ENCODE measurements at regions not wholly inside any gene's neighbourhood (a gene's known extent, or its start where the extent isn't known, plus 50 kb on each side); places are given as distances from the start of the nearest gene placed in this dataset.
"Not testable (repeated sequence)": the region's sequence is repeated elsewhere in the genome, so short reads cannot be mapped to it uniquely, and the experiment has no call there.

GRCh38 chr3:18236726-18237125 is 188.4 kb downstream of the SATB1 start:
- DNase-seq (ENCODE audit: low spot score) = no peak

- no peak for DNase-seq (ENCODE audit: low spot score)
Measured at GRCh38 chr3:18234717-18235335, 190.3 kb downstream of the SATB1 start.

DNA sequence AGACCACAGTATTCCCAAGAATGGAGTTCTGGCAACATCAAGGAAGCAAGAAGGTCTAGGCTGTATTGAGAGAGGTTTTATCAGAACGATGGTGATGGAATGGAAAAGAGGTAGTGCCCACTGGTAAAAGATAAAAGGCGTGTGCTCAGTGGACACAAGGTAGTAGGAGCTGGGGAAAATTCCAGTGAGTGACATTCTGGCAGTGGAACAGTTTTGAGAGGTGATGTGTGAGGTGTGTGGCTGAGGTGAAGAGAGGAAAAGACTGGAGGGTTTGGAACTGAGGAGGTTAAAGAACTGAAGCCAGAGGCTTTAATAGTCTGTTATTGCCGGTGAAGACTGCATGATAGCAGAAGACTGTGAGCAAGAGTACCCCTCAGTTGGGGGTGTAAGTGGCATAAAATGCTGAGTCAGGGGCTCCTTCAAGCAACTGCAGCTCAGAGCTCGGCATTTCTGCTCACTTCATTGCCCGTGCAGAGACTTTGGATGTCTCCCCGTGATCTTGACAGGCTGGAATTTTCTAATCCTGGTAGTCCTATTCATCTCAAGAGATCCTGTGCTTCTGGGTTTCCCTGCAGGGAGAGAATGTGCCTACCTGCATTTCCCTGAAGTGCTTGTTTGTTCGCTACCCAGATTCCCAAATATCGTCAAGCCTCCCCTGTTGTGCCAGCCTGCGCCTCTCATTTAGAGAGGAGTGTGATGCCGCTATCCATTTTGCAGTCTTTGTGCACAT is 191.0 kb downstream of the SATB1 start:
- DNase-seq (ENCODE audit: low spot score) = no peak

DNA sequence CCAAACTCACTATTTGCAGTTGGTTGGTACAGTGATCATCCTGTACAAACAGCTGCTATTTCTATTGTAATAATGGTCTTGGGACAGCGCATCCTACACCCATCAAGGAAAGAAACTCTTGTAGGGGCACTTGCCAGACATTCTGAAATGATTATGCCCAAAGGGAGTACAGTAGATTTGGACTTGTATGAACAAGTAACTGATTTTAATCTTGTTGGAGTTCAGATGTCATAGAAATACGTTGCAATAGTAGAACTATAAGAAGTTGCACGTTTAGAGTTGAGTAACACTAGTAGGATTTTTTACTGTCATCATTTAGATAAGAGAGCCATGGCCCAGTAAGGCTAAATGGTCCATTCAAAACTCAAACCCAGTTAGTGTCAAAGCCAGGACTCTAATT is 192.8 kb downstream of the SATB1 start:
- no peak for DNase-seq (ENCODE audit: low spot score)

DNA sequence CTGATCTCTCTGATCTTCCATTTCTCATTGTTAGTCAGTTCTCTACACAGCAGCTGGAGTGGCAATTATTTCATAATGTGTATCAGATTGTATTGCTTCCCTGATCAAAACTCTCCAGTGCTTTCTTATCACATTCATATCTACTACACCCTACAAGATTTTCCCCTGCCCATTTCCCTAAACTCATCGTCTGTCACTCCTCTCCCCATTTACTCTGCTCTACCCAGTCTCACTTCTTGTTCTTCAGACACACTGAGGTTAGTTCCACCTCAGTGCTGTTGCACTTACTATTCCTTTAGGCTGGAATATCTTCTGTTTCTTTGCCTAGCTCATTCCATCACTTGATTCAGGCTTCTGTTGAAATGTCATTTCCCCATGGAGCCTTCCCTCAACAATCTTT is 197.1 kb downstream of the SATB1 start:
- no peak for DNase-seq (ENCODE audit: low spot score)

DNA sequence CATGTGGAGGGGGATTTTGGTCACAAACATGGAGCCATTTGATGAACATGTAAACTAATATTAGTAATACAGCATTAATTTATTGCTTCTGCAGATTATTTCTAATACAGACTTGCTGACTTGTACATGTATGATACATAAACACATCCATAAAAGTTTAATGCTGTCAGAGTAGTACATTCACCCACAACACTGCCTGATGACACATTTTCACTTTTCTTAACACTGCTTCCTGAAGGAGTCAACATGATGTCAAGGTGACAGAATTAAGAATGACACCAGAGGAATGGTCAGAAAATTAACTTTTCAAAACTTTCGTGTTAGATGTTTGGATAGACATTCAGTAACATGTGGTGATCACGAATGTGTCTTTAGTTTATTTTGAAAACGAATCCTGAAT is 199.4 kb downstream of the SATB1 start:
- DNase-seq (ENCODE audit: low spot score) = no peak

GRCh38 chr3:18224426-18224825 is 200.7 kb downstream of the SATB1 start:
- DNase-seq (ENCODE audit: low spot score) = no peak

- DNase-seq (ENCODE audit: low spot score) = no peak
Measured at GRCh38 chr3:18223974-18224373, 201.2 kb downstream of the SATB1 start.

DNA sequence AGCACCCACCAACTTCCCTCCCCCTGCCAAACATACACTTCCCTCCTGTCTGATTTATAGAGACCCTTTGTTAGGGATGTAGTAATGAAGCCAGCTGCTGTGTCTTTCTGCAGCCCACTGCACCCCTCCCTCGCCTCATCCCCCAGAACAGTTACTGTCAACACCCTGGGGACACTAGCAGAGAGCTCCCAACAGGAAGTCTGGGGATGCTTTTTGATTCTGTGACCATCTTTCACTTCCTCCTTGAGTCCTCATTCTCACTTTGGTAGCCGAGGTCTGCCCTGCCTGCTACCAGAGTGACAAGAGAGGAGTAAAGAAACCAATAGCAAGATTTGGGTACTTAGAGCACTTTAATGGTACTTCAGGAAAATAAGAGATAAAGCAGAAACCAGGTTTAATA is 201.6 kb downstream of the SATB1 start:
- DNase-seq (ENCODE audit: low spot score) = no peak

DNA sequence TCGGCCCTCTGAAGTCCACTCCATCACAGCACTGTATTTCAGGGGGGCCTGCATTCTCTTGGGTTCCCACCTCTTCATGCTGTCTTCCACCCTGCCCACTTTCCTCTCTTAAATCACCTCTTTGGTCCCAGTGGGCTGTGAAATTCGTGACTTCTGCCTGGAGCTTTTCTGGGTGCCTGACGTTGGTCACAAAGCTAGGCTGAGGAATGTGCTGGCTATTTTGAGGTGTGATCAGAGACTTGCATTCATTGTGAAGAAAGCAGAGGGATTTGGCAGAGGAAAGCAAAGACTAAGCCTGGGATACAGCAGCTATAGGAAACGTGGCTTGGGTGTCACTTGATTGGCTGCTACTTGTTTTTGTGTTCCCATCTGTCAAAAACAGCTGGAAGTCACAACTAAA is 202.5 kb downstream of the SATB1 start:
- DNase-seq (ENCODE audit: low spot score) = no peak

DNA sequence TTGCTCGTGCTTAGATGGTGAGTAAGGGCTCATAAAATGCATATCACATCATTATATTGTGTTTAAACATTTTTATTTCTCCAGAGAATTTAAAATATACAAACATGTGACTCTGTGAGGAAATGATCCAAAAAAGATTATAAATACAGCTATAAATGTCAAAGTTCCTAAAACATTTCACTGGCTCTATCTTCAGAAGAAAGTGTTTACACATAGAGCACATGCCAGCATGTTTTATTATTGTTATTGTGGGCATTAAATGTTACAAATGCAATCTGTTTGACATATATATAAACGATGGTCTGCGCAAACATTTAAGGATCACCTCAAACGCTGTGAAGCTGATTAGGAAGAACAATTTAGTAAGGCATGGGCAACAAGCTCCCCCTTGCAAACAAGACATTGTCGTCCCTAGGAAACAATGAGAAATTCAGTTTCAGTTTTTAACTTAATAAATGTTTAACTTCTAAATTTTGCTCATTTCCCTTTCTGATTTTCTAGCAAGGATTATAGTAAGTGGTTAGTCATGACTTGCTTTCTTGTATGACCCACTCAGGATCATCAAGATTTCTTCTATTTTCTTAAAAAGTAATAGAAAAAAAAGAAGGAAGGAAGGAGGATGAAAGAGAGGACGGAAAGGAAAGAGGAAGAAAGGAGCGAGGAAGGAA is 207.5 kb downstream of the SATB1 start:
- no peak for DNase-seq (ENCODE audit: low spot score)

DNA sequence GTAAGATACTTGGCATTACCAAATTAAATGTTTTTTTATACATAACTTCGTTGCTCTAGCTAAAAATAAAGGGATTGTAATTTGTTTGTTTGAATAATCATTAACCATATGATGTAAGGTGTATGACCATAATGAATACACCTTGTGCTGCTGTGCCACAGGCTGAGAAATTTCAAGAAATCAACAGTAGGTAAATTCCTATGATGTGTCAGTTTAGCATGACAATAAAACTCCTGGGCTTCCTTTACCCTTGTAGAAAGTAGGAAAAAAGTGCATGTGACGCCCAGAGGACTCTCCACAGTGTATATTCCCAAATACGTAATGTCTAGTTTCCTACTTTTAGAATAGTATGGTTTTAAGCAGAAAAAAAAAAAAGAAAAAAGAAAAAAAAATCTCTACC is 208.1 kb downstream of the SATB1 start:
- DNase-seq (ENCODE audit: low spot score) = no peak

- DNase-seq (ENCODE audit: low spot score) = no peak
Measured at GRCh38 chr3:18215639-18216038, 209.5 kb downstream of the SATB1 start.

GRCh38 chr3:18211116-18211515 is 214.0 kb downstream of the SATB1 start:
- no peak for DNase-seq (ENCODE audit: low spot score)

DNA sequence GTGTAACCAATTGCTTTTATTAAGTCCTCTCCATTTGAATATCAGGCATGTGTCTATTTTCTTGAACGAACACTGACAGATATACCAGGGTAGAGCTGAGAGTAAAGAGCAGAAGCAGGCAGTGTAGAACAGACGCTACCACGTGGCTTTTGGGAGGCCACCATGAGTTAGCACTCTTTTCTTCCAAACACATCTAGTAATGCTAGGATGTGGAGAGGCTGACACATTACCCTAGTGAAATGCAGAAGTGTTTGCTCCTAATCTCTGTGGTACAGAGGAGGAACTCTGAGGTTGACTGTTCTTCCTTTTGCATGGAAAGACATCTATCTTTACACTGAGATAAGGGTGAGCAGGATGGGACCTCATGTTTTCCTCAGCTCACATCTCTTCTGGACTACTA is 216.3 kb downstream of the SATB1 start:
- no peak for DNase-seq (ENCODE audit: low spot score)

- DNase-seq (ENCODE audit: low spot score) = no peak
Measured at GRCh38 chr3:18208091-18208490, 217.0 kb downstream of the SATB1 start.

- no peak for DNase-seq (ENCODE audit: low spot score)
Measured at GRCh38 chr3:18207226-18207625, 217.9 kb downstream of the SATB1 start.

- not testable (repeated sequence) for DNase-seq (ENCODE audit: low spot score)
Measured at GRCh38 chr3:18205701-18206100, 219.4 kb downstream of the SATB1 start.

DNA sequence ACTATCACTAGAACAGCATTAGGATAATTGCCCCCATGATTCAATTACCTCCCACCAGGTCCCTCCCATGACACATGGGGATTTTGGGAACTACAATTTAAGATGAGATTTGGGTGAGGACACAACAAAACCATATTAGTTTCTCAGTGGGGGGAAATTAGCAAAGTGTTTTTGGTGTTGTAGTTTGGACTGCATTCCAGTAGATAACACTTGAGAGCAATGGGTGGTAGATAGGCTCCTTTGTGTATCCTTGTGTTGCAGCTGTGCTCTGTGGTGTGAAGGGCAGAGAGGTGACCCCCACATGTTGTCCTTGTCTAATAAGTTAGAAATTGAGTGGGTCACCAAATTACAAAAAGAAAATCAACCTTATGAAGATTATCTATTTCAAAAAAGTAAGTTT is 223.8 kb downstream of the SATB1 start:
- DNase-seq (ENCODE audit: low spot score) = no peak

DNA sequence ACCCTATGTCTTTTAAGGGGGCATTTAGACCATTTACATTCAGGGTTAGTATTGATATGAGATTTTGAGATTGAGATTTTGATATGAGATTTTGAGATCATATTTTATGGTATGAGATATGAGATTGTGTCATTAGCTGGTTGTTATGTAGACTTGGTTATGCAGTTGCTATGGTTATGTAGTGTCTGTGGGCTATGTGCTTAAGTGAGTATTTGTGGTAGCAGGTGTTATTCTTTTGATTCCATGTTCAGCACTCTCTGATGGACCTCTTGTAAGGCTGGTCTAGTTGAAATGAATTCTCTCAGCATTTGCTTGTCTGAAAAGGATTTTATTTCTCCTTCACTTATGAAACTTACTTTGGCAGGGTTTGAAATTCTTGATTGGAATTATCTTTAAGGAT is 225.4 kb downstream of the SATB1 start:
- no peak for DNase-seq (ENCODE audit: low spot score)

DNA sequence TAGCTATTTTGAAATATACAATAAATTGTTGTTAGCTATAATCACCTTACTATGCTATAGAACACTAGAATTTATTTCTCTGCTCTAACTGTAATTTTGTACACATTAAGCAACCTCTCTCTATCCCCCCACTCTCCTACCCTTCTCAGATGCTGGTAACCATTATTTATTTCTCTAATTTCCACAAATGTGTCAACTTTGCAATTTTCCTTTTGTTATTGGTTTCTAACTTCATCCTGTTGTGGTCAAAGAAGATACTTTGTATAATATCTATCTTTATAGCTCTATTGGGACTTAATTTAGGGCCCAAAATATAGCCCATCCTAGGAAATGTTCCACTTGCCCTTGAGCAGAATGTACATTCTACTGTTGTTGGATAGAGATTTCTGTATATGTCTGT is 229.3 kb downstream of the SATB1 start:
- DNase-seq (ENCODE audit: low spot score) = no peak

DNA sequence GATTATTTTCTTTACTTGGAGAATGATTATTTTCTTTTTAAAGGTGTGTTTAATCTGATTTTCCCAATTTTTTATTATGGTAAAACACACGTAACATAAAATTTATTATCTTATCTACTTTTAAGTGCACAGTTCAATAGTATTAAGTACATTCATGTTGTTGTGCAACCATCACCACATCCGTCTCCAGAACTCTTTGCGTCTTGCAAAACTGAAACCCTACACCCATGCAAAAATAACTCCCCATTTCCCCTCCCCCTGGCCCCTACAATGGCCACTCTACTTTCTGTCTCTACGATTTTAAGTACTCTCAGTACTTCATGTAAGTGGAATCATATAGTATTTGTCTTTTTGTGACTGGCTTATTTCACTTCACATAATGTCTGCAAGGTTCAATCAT is 230.7 kb downstream of the SATB1 start:
- no peak for DNase-seq (ENCODE audit: low spot score)

DNA sequence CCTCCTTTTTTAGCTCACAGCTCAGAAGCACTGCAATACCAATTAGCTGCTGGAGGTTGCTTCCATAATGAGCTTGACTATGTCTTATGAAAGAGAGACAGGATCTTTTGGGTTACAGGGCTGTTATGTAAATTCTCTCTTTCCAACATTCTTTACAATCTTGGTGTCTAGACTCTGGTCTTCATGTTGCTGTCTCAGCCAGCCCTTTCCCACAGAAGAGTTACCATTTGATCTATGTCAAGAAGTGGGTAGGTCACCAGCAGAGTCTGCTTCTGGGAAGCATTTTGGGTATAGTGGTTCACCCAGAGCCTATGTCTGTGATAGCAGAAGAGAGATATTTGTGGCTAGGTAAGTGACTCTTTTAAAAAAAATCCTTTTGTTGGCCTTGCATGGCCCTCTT is 234.5 kb downstream of the SATB1 start:
- DNase-seq (ENCODE audit: low spot score) = no peak
